Suprapubic skin (tissue), 4 donors: ENCODE measurements at regions not wholly inside any gene's neighbourhood (a gene's known extent, or its start where the extent isn't known, plus 50 kb on each side); places are given as distances from the start of the nearest gene placed in this dataset.

Source experiments
- DNase-seq, 2 donors: peaks; one replicate each; pipeline ENCODE4 v3.0.0-alpha.2; 2019; ENCODE audit warnings: low spot score in 2 of 2
- H3K27ac ChIP-seq: fragments of 200-600 bp; sonication (generic); one replicate; pipeline ENCODE4 v1.5.1; 2019
- H3K27me3 ChIP-seq: fragments of 200-600 bp; sonication (generic); one replicate; pipeline ENCODE4 v1.5.1; 2019
- H3K36me3 ChIP-seq: fragments of 200-600 bp; sonication (generic); one replicate; pipeline ENCODE4 v1.5.1; 2019
- H3K4me1 ChIP-seq: fragments of 200-600 bp; sonication (generic); one replicate; pipeline ENCODE4 v1.5.1; 2019
- H3K4me3 ChIP-seq: fragments of 200-600 bp; sonication (generic); one replicate; pipeline ENCODE4 v1.5.1; 2019; ENCODE audit warnings: mild to moderate bottlenecking
- H3K9me3 ChIP-seq: fragments of 200-600 bp; sonication (generic); one replicate; pipeline ENCODE4 v1.5.1; 2019
- CTCF ChIP-seq, 2 donors: fragments of 200-600 bp in 1 of 2; fragments of 450-650 bp in 1 of 2; sonication (generic) in 1 of 2; IDR thresholded peaks; one replicate each; pipeline ENCODE4 v1.5.1; 2016 to 2019; ENCODE audit warnings: antibody characterized with exemption in 2 of 2, mild to moderate bottlenecking in 1 of 2, moderate library complexity in 1 of 2
- EP300 ChIP-seq: sonication (generic); formaldehyde crosslinking; IDR thresholded peaks from one replicate; pipeline ENCODE4 v1.6.1; 2017; ENCODE audit warnings: antibody characterized with exemption
- POLR2A ChIP-seq, 2 donors: fragments of 450-650 bp; IDR thresholded peaks; one replicate each; pipeline ENCODE4 v1.6.1; 2017; ENCODE audit warnings: antibody characterized with exemption in 2 of 2, mild to moderate bottlenecking in 2 of 2, moderate library complexity in 2 of 2
- POLR2AphosphoS5 ChIP-seq, 3 donors: sonication (generic); formaldehyde crosslinking; IDR thresholded peaks; one replicate each; pipeline ENCODE4 v1.6.1; 2017; ENCODE audit warnings: antibody characterized with exemption in 3 of 3
- WGBS: methylation state at CpG from one replicate; pipeline ENCODE4 v1.1.5; 2018; 5-methylcytosine and 5-hydroxymethylcytosine counted together

- no peaks in the 10 kb centered on the region for H3K27me3 ChIP-seq
Measured at GRCh38 chr3:22594990-22595389, 608.1 kb upstream of the UBE2E2 start.

GRCh38 chr3:22606461-22606860, 596.7 kb upstream of the UBE2E2 start:
- TF ChIP-seq CTCF (IDR thresholded peaks at IDR 0.05) (no peak), EP300 (no peak), POLR2AphosphoS5 (IDR thresholded peaks at IDR 0.05) (no peak), POLR2A (IDR thresholded peaks at IDR 0.05) (no peak)
- H3K4me1 ChIP-seq: no peaks in the 10 kb centered on the region
- WGBS: 62% methylated on average over 5 of the region's 5 CpGs
- no peaks in the 10 kb centered on the region for H3K27me3 ChIP-seq
- H3K4me3 ChIP-seq: no peak overlapping the region
- no peak overlapping the region for H3K27ac ChIP-seq
- no peak for DNase-seq
- H3K9me3 ChIP-seq: no peaks in the 10 kb centered on the region
- H3K36me3 ChIP-seq: no peaks in the 10 kb centered on the region

More at GRCh38 chr3:22594990-22595389, 608.1 kb upstream of the UBE2E2 start:
- Histone ChIP-seq H3K27ac (no peak overlapping the region), H3K9me3 (no peaks in the 10 kb centered on the region), H3K36me3 (no peaks in the 10 kb centered on the region), H3K4me1 (no peaks in the 10 kb centered on the region), H3K4me3 (no peak overlapping the region)
- no peak for DNase-seq
- no peak for TF ChIP-seq CTCF (IDR thresholded peaks at IDR 0.05)
- no peak for TF ChIP-seq POLR2AphosphoS5 (IDR thresholded peaks at IDR 0.05)
- TF ChIP-seq EP300: no peak
- no peak for TF ChIP-seq POLR2A (IDR thresholded peaks at IDR 0.05)

- 73% methylated on average over 3 of the region's 3 CpGs for WGBS
- Histone ChIP-seq H3K9me3 (no peaks in the 10 kb centered on the region), H3K4me3 (no peak overlapping the region), H3K4me1 (no peaks in the 10 kb centered on the region), H3K27ac (no peak overlapping the region), H3K27me3 (no peaks in the 10 kb centered on the region), H3K36me3 (no peaks in the 10 kb centered on the region)
- DNase-seq: no peak
- TF ChIP-seq EP300 (no peak), CTCF (IDR thresholded peaks at IDR 0.05) (no peak), POLR2AphosphoS5 (IDR thresholded peaks at IDR 0.05) (no peak), POLR2A (IDR thresholded peaks at IDR 0.05) (no peak)
Measured at GRCh38 chr3:22606938-22607337, 596.2 kb upstream of the UBE2E2 start.

GRCh38 chr3:22608093-22608492, 595.0 kb upstream of the UBE2E2 start:
- H3K4me3 ChIP-seq: no peak overlapping the region
- 92% methylated on average over 4 of the region's 4 CpGs for WGBS
- no peaks in the 10 kb centered on the region for H3K4me1 ChIP-seq
- DNase-seq: no peak
- H3K27me3 ChIP-seq: no peaks in the 10 kb centered on the region
- no peak overlapping the region for H3K27ac ChIP-seq
- no peak for TF ChIP-seq EP300
- no peak for TF ChIP-seq CTCF (IDR thresholded peaks at IDR 0.05)
- H3K9me3 ChIP-seq: no peaks in the 10 kb centered on the region
- H3K36me3 ChIP-seq: no peaks in the 10 kb centered on the region

- 71% methylated on average over 2 of the region's 2 CpGs for WGBS
- TF ChIP-seq POLR2AphosphoS5 (IDR thresholded peaks at IDR 0.05) (no peak), CTCF (IDR thresholded peaks at IDR 0.05) (no peak), POLR2A (IDR thresholded peaks at IDR 0.05) (no peak), EP300 (no peak)
- Histone ChIP-seq H3K27ac (no peak overlapping the region), H3K4me1 (no peaks in the 10 kb centered on the region), H3K4me3 (no peak overlapping the region), H3K27me3 (no peaks in the 10 kb centered on the region), H3K9me3 (no peaks in the 10 kb centered on the region), H3K36me3 (no peaks in the 10 kb centered on the region)
- DNase-seq: no peak
Measured at GRCh38 chr3:22608721-22609120, 594.4 kb upstream of the UBE2E2 start.
